GM12873 (cell line): ENCODE measurements at regions not wholly inside any gene's neighbourhood (a gene's known extent, or its start where the extent isn't known, plus 50 kb on each side); places are given as distances from the start of the nearest gene placed in this dataset.

Experiments
- CTCF ChIP-seq: IDR thresholded peaks from 2 replicates; pipeline ENCODE4 v1.5.1; 2012; ENCODE audit warnings: low read depth, mild to moderate bottlenecking, moderate library complexity, low read length, control low read depth; ENCODE audit not compliant: insufficient read depth; ENCODE audit errors: missing control alignments

- TF ChIP-seq CTCF, result no peak
These were observed 352.5 kb upstream of the NUDT12 start for GRCh38 chr5:103915081-103915480.

GRCh38 chr5:103910786-103911185 lies 348.2 kb upstream of the NUDT12 start:
- TF ChIP-seq CTCF, result no peak

- TF ChIP-seq CTCF, result no peak
These were observed 347.4 kb upstream of the NUDT12 start for GRCh38 chr5:103910011-103910410.

- no peak for TF ChIP-seq CTCF
These were observed 346.8 kb upstream of the NUDT12 start for GRCh38 chr5:103909391-103909790.

- no peak for TF ChIP-seq CTCF
These were observed 345.9 kb upstream of the NUDT12 start for GRCh38 chr5:103908336-103909080.

GRCh38 chr5:103907001-103907400 lies 344.4 kb upstream of the NUDT12 start:
- TF ChIP-seq CTCF, result no peak

- no peak for TF ChIP-seq CTCF
These were observed 342.1 kb upstream of the NUDT12 start for GRCh38 chr5:103904651-103905050.
